Left renal cortex interstitium (tissue), 4 donors: ENCODE measurements at regions not wholly inside any gene's neighbourhood (a gene's known extent, or its start where the extent isn't known, plus 50 kb on each side); places are given as distances from the start of the nearest gene placed in this dataset.
"Not testable (repeated sequence)": the region's sequence is repeated elsewhere in the genome, so short reads cannot be mapped to it uniquely, and the experiment has no call there.

Experiments used
- DNase-seq, 4 donors: peaks; one replicate each; pipeline ENCODE4 v3.0.0-alpha.2; 2013; ENCODE audit warnings: low read depth in 4 of 4, low spot score in 2 of 4, missing footprints in 1 of 4

GRCh38 chr3:153023896-153024295 lies 138.1 kb upstream of the RAP2B start:
- DNase-seq = no peak

- peak in 1 of 4 donors; percentile 10 for DNase-seq
Observed at GRCh38 chr3:153026026-153026425, 136.0 kb upstream of the RAP2B start.

- no peak for DNase-seq
Observed at GRCh38 chr3:153028381-153028780, 133.6 kb upstream of the RAP2B start.

GRCh38 chr3:153029350-153029749 lies 132.7 kb upstream of the RAP2B start:
- no peak for DNase-seq

- no peak for DNase-seq
Observed at GRCh38 chr3:153032891-153033290, 129.1 kb upstream of the RAP2B start.

- no peak for DNase-seq
Observed at GRCh38 chr3:153036846-153037245, 125.2 kb upstream of the RAP2B start.

- no peak for DNase-seq
Observed at GRCh38 chr3:153038367-153038766, 123.7 kb upstream of the RAP2B start.

- no peak for DNase-seq
Observed at GRCh38 chr3:153038779-153039178, 123.2 kb upstream of the RAP2B start.

- no peak for DNase-seq
Observed at GRCh38 chr3:153041181-153041580, 120.8 kb upstream of the RAP2B start.

GRCh38 chr3:153042088-153042487 lies 119.9 kb upstream of the RAP2B start:
- DNase-seq = no peak

GRCh38 chr3:153043729-153044328 lies 118.2 kb upstream of the RAP2B start:
- DNase-seq = no peak

- no peak for DNase-seq
Observed at GRCh38 chr3:153045150-153045549, 116.9 kb upstream of the RAP2B start.

- no peak for DNase-seq
Observed at GRCh38 chr3:153050978-153051377, 111.0 kb upstream of the RAP2B start.

GRCh38 chr3:153051427-153052095 lies 110.5 kb upstream of the RAP2B start:
- DNase-seq = no peak

- no peak for DNase-seq
Observed at GRCh38 chr3:153052096-153052460, 109.9 kb upstream of the RAP2B start.

GRCh38 chr3:153055217-153055616 lies 106.8 kb upstream of the RAP2B start:
- DNase-seq = no peak

GRCh38 chr3:153055779-153056178 lies 106.2 kb upstream of the RAP2B start:
- no peak for DNase-seq

GRCh38 chr3:153058031-153058688 lies 103.9 kb upstream of the RAP2B start:
- DNase-seq = not testable (repeated sequence)

GRCh38 chr3:153060346-153060745 lies 101.7 kb upstream of the RAP2B start:
- DNase-seq = no peak

GRCh38 chr3:153061938-153062528 lies 100.0 kb upstream of the RAP2B start:
- DNase-seq = no peak

- DNase-seq = no peak
Observed at GRCh38 chr3:153063337-153063736, 98.7 kb upstream of the RAP2B start.

GRCh38 chr3:153066983-153067382 lies 95.0 kb upstream of the RAP2B start:
- DNase-seq = no peak
